Adrenal gland (tissue), 9 donors: ENCODE measurements at regions not wholly inside any gene's neighbourhood (a gene's known extent, or its start where the extent isn't known, plus 50 kb on each side); places are given as distances from the start of the nearest gene placed in this dataset.

Experiments used
- DNase-seq, 7 donors: peaks; one replicate each; pipeline ENCODE4 v3.0.0-alpha.2; 2019 to 2020
- H3K27ac ChIP-seq, 5 donors: fragments of 200-600 bp; sonication (generic) in 4 of 5; 1 replicate in 3 of 5; 2 replicates in 2 of 5; pipeline versions ENCODE4 v1.5.1 to v1.8.0; 2016 to 2020; ENCODE audit warnings: mild to moderate bottlenecking in 1 of 5
- H3K27me3 ChIP-seq: fragments of 200-600 bp; 2 replicates; pipeline ENCODE4 v1.8.0; 2021
- H3K36me3 ChIP-seq, 2 donors: fragments of 200-600 bp; replicated peaks in 1 of 2; 1 replicate in 1 of 2; 2 replicates in 1 of 2; pipeline versions ENCODE4 v1.5.1 to v1.8.0; 2018 to 2022
- H3K4me1 ChIP-seq, 2 donors: fragments of 200-600 bp; replicated peaks in 1 of 2; 1 replicate in 1 of 2; 2 replicates in 1 of 2; pipeline versions ENCODE4 v1.5.1 to v1.8.0; 2018 to 2021
- H3K4me3 ChIP-seq, 4 donors: fragments of 200-600 bp; sonication (generic) in 3 of 4; one replicate each; pipeline ENCODE4 v1.5.1; 2016 to 2018
- H3K9me3 ChIP-seq, 3 donors: fragments of 200-600 bp; sonication (generic) in 1 of 3; replicated peaks in 1 of 3; 1 replicate in 2 of 3; 2 replicates in 1 of 3; pipeline versions ENCODE4 v1.5.1 to v1.8.0; 2016 to 2021
- CTCF ChIP-seq, 6 experiments: fragments of 450-650 bp in 4 of 6; fragments of 200-600 bp in 2 of 6; sonication (generic) in 1 of 6; IDR thresholded peaks; 1 replicate in 5 of 6; 2 replicates in 1 of 6; pipeline versions ENCODE4 v1.5.1 to v1.8.0; 2016 to 2021; ENCODE audit warnings: antibody characterized with exemption in 6 of 6, mild to moderate bottlenecking in 2 of 6, moderate library complexity in 1 of 6
- POLR2A ChIP-seq, 2 donors: fragments of 450-650 bp; IDR thresholded peaks; one replicate each; pipeline ENCODE4 v1.6.1; 2017; ENCODE audit warnings: antibody characterized with exemption in 2 of 2, mild to moderate bottlenecking in 2 of 2, moderate library complexity in 1 of 2
- WGBS, 4 donors: extraction: QIAGEN DNeasy Blood & Tissue Kit in 2 of 4; methylation state at CpG; one replicate each; pipeline versions ENCODE4 v1.1.5 to v1.1.7; 2013 to 2017; 5-methylcytosine and 5-hydroxymethylcytosine counted together
- intact Hi-C, 2 donors: fragments of 100-400 bp; cut with DNase I; formaldehyde crosslinking; loops; one replicate each; pipeline versions ENCODE4 v1.14.1 to v1.15.0; 2022 to 2023
- donor health status: healthy with polysubstance abuse.
- donor health status: Bipolar disorder and iron deficiency.
- donor health status: DM: yes; HTN: yes; CAD: no.
- donor health status: DM: no; HTN: no; CAD: no.
- donor health status: DM: no; HTN: no; CAD: no.

GRCh38 chr18:71666481-71666880 is 877.7 kb downstream of the CBLN2 start:
- no peaks in the 10 kb centered on the region for H3K27me3 ChIP-seq
- no peak overlapping the region for H3K27ac ChIP-seq
- TF ChIP-seq CTCF (IDR thresholded peaks at IDR 0.05) (no peak), POLR2A (IDR thresholded peaks at IDR 0.05) (no peak)
- no peaks in the 10 kb centered on the region for H3K4me1 ChIP-seq
- intact Hi-C loops, result no loop called here
- H3K36me3 ChIP-seq, result no peaks in the 10 kb centered on the region
- no peak for DNase-seq
- H3K4me3 ChIP-seq, result no peak overlapping the region
- 81 to 86% (median 83%) methylated on average over 2 of the region's 2 CpGs for WGBS, 4 donors
- no peaks in the 10 kb centered on the region for H3K9me3 ChIP-seq

GRCh38 chr18:71665131-71665530 is 879.0 kb downstream of the CBLN2 start:
- H3K27me3 ChIP-seq, result no peaks in the 10 kb centered on the region
- intact Hi-C loops, result no loop called here
- H3K9me3 ChIP-seq, result no peaks in the 10 kb centered on the region
- no peaks in the 10 kb centered on the region for H3K4me1 ChIP-seq
- no peak for DNase-seq
- H3K36me3 ChIP-seq, result no peaks in the 10 kb centered on the region
- TF ChIP-seq POLR2A (IDR thresholded peaks at IDR 0.05) (no peak), CTCF (IDR thresholded peaks at IDR 0.05) (no peak)
- H3K4me3 ChIP-seq, result no peak overlapping the region
- no peak overlapping the region for H3K27ac ChIP-seq

- H3K27ac ChIP-seq, result no peak overlapping the region
- no peak overlapping the region for H3K4me3 ChIP-seq
- intact Hi-C loops, result no loop called here
- no peaks in the 10 kb centered on the region for H3K4me1 ChIP-seq
- no peaks in the 10 kb centered on the region for H3K27me3 ChIP-seq
- H3K9me3 ChIP-seq, result no peaks in the 10 kb centered on the region
- no peaks in the 10 kb centered on the region for H3K36me3 ChIP-seq
- DNase-seq, result no peak
- TF ChIP-seq CTCF (IDR thresholded peaks at IDR 0.05) (no peak), POLR2A (IDR thresholded peaks at IDR 0.05) (no peak)
- 89 to 94% (median 92%) methylated on average over 12 of the region's 12 CpGs for WGBS, 4 donors
These were observed 900.3 kb downstream of the CBLN2 start for GRCh38 chr18:71643822-71644221.

- intact Hi-C loops, result no loop called here
- Histone ChIP-seq H3K9me3 (no peaks in the 10 kb centered on the region), H3K4me3 (no peak overlapping the region), H3K27ac (no peak overlapping the region), H3K4me1 (no peaks in the 10 kb centered on the region), H3K36me3 (no peaks in the 10 kb centered on the region), H3K27me3 (no peaks in the 10 kb centered on the region)
- no peak for DNase-seq
- TF ChIP-seq POLR2A (IDR thresholded peaks at IDR 0.05), result no peak
- no peak for TF ChIP-seq CTCF (IDR thresholded peaks at IDR 0.05)
- WGBS, 4 donors, result 67 to 70% (median 69%) methylated on average over 3 of the region's 3 CpGs
These were observed 913.4 kb downstream of the CBLN2 start for GRCh38 chr18:71630696-71631095.
